ENCODE measurements at regions not wholly inside any gene's neighbourhood (a gene's known extent, or its start where the extent isn't known, plus 50 kb on each side); places are given as distances from the start of the nearest gene placed in this dataset.

DNA sequence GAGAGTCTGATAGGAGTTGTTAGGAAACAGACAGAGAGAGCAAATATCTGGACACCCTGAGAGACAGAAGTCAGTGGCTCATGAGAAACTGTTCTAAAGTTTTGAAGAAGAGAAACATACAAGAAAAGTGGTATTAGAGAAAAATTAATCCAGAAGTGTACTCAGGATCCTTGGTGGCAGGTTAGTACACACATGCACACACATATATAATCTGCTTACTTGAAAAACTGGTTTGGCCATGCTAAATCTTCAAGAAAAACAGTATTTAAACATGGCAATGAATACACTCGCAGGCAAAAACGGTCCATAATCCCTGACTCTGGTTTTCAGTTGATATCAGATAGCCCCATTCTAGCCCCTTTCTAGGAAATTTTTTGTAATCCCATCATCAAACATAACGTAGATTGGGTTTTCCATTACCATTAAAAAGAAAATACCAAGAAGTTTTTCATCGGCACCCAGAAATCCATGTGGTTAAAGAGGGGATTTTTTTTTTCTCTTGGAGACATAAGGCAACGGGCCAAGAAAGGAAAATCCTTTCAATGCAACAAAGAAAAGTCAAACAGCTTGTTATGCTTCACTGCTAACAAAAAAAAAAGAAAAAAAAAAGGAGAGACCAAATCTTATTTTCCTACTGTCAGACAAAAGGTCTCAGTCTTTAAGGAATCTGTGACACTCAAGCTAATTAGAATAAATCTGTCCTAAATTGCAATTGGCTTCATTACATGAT is 178.0 kb upstream of the MIR17HG start:
- in situ Hi-C loops (cut with MboI; ENCODE audit: low sequenced_read_pairs): no loop called here
- no peaks in the 10 kb centered on the region for H3K79me1 ChIP-seq (ENCODE audit: low read depth in 1 of 2, low read length in 2 of 2)
- H3K27ac ChIP-seq (ENCODE audit: insufficient read depth, low read length): no peak overlapping the region
- no peak overlapping the region for H3K4me2 ChIP-seq (ENCODE audit: low read depth, low read length)
- no peak overlapping the region for H2AFZ ChIP-seq (replicated peaks; ENCODE audit: low read length, poor library complexity)
- H2BK120ac ChIP-seq (ENCODE audit: low read depth, low read length): no peak overlapping the region
- no peak overlapping the region for H4K91ac ChIP-seq (ENCODE audit: insufficient read depth, low read depth, low read length)
- H2AK5ac ChIP-seq (ENCODE audit: low read depth, low read length): no peak overlapping the region
- ChIA-PET POLR2A (ENCODE audit: unreplicated experiment) (no interaction called here), CTCF (no interaction called here)
- H3K23ac ChIP-seq (ENCODE audit: low read depth, low read length): no peak overlapping the region
- no peak overlapping the region for H3K4me3 ChIP-seq (ENCODE audit: insufficient read depth, low read depth, low read length)
- H3K4me1 ChIP-seq (ENCODE audit: control insufficient read depth, insufficient read depth, low read length): no peaks in the 10 kb centered on the region
- H3K4ac ChIP-seq (ENCODE audit: low read depth, low read length): no peak overlapping the region
- no peak overlapping the region for H2BK5ac ChIP-seq (ENCODE audit: low read depth, low read length, poor library complexity, severe bottlenecking)
- intact Hi-C loops (cut with micrococcal nuclease): no loop called here
- no peak overlapping the region for H3K9ac ChIP-seq (ENCODE audit: low read depth, low read length)
- no peaks in the 10 kb centered on the region for H3K27me3 ChIP-seq (ENCODE audit: control insufficient read depth, insufficient read depth, low read length)
- H4K5ac ChIP-seq (ENCODE audit: low read depth, low read length): no peak overlapping the region
- dilution Hi-C loops (cut with HindIII; ENCODE audit: low sequenced_read_pairs, unreplicated experiment): no loop called here
- no CpG with 5 or more reads among the region's 5 CpGs for WGBS, 2 experiments (ENCODE audit: extremely low coverage in 2 of 2, insufficient read length in 1 of 2)
- ATAC-seq (ENCODE audit: low read depth) (no peak), DNase-seq (no peak)
- no peaks in the 10 kb centered on the region for H3K9me1 ChIP-seq (ENCODE audit: insufficient read depth, low read length)
- no peak overlapping the region for H2BK15ac ChIP-seq (ENCODE audit: low read depth, low read length)
- H3K14ac ChIP-seq (replicated peaks; ENCODE audit: low read depth, low read length): no peak overlapping the region
- no peak overlapping the region for H3K18ac ChIP-seq (ENCODE audit: low read depth, low read length)
- H4K20me1 ChIP-seq (ENCODE audit: insufficient read depth, low read length): no peaks in the 10 kb centered on the region
- no TSS peak for BruUV-seq (replicated peaks)
- no peak overlapping the region for H2BK20ac ChIP-seq (ENCODE audit: low read depth, low read length)
- no peaks in the 10 kb centered on the region; the same call in 1 of the 2 replicates for H3K9me3 ChIP-seq (ENCODE audit: control insufficient read depth, insufficient read depth, low read length)
- no peak overlapping the region for H3K56ac ChIP-seq (ENCODE audit: extremely low read depth, insufficient read depth, low read length)
- TF ChIP-seq CHD1 (IDR thresholded peaks at IDR 0.05; ENCODE audit: low read depth, low read length) (no peak), RAD21 (IDR thresholded peaks at IDR 0.05; ENCODE audit: low read length) (no peak), FOS (IDR thresholded peaks at IDR 0.05; ENCODE audit: low read depth, low read length) (no peak), RCOR1 (IDR thresholded peaks at IDR 0.05; ENCODE audit: insufficient replicate concordance, low read length) (no peak), NFE2L2 (IDR thresholded peaks at IDR 0.05; ENCODE audit: low read depth, low read length) (no peak), CEBPB (IDR thresholded peaks at IDR 0.05; ENCODE audit: low read depth, low read length) (no peak), MAZ (IDR thresholded peaks at IDR 0.05; ENCODE audit: borderline replicate concordance, low read depth, low read length) (no peak), MXI1 (IDR thresholded peaks at IDR 0.05; ENCODE audit: borderline replicate concordance, low read depth, low read length) (no peak), RFX5 (IDR thresholded peaks at IDR 0.05; ENCODE audit: low read depth, low read length) (no peak), POLR2A (IDR thresholded peaks at IDR 0.05; ENCODE audit: low read depth, low read length) (no peak), BHLHE40 (IDR thresholded peaks at IDR 0.05; ENCODE audit: low read depth, low read length) (no peak)
- TF ChIP-seq, protein P1, sequence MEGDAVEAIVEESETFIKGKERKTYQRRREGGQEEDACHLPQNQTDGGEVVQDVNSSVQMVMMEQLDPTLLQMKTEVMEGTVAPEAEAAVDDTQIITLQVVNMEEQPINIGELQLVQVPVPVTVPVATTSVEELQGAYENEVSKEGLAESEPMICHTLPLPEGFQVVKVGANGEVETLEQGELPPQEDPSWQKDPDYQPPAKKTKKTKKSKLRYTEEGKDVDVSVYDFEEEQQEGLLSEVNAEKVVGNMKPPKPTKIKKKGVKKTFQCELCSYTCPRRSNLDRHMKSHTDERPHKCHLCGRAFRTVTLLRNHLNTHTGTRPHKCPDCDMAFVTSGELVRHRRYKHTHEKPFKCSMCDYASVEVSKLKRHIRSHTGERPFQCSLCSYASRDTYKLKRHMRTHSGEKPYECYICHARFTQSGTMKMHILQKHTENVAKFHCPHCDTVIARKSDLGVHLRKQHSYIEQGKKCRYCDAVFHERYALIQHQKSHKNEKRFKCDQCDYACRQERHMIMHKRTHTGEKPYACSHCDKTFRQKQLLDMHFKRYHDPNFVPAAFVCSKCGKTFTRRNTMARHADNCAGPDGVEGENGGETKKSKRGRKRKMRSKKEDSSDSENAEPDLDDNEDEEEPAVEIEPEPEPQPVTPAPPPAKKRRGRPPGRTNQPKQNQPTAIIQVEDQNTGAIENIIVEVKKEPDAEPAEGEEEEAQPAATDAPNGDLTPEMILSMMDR (conservative IDR thresholded peaks at IDR 0.05; ENCODE audit: low read depth, low read length): no peak
- TF ChIP-seq, protein P2, sequence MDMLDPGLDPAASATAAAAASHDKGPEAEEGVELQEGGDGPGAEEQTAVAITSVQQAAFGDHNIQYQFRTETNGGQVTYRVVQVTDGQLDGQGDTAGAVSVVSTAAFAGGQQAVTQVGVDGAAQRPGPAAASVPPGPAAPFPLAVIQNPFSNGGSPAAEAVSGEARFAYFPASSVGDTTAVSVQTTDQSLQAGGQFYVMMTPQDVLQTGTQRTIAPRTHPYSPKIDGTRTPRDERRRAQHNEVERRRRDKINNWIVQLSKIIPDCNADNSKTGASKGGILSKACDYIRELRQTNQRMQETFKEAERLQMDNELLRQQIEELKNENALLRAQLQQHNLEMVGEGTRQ (IDR thresholded peaks at IDR 0.05; ENCODE audit: low read depth, low read length): no peak
- no peaks in the 10 kb centered on the region for H3K36me3 ChIP-seq (ENCODE audit: control insufficient read depth, insufficient read depth, low read length)
- no peak overlapping the region for H4K8ac ChIP-seq (ENCODE audit: low read depth in 2 of 2, low read length in 2 of 2)
- no peak overlapping the region for H2AK9ac ChIP-seq (replicated peaks; ENCODE audit: low read depth, low read length, poor library complexity)

All from IMR-90 (cell line).